ENCODE measurements at regions not wholly inside any gene's neighbourhood (a gene's known extent, or its start where the extent isn't known, plus 50 kb on each side); places are given as distances from the start of the nearest gene placed in this dataset.
"Not testable (repeated sequence)": the region's sequence is repeated elsewhere in the genome, so short reads cannot be mapped to it uniquely, and the experiment has no call there.

DNA sequence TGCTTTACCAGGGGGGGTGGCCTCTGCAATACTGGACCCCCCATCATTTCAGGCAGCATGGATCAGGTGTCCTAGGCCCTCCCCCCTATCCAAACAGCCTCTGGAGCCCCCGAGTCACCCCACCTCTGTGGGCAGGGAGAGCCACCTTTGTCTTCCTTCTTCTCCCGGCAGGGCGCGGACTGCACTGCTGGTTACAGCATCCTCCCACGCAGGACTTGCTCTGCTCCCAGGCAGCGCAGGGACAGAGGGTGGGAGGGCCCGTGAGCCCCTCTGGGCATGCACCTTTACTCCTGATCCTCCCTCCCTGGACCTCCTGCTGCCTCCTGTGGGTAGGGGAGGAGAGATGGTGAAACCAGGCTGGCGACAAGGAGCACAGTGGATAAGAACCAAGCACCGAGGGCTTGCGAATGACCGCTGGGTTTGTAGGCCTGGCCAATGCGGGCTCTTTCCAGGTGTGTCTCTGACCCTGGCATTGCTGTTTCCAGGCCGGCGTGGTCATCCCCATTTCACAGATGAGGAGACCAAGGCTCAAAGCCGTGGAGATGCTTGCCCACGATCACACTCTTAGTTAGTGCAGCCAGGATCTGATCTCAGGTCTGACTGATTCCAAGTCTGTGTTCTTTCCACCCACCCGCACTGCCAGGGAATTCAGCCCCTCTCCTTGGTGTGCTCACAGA is 73.6 kb upstream of the TARDBP start:
- ATAC-seq = no peak
- DNase-seq (ENCODE audit: low spot score) = no peak

DNA sequence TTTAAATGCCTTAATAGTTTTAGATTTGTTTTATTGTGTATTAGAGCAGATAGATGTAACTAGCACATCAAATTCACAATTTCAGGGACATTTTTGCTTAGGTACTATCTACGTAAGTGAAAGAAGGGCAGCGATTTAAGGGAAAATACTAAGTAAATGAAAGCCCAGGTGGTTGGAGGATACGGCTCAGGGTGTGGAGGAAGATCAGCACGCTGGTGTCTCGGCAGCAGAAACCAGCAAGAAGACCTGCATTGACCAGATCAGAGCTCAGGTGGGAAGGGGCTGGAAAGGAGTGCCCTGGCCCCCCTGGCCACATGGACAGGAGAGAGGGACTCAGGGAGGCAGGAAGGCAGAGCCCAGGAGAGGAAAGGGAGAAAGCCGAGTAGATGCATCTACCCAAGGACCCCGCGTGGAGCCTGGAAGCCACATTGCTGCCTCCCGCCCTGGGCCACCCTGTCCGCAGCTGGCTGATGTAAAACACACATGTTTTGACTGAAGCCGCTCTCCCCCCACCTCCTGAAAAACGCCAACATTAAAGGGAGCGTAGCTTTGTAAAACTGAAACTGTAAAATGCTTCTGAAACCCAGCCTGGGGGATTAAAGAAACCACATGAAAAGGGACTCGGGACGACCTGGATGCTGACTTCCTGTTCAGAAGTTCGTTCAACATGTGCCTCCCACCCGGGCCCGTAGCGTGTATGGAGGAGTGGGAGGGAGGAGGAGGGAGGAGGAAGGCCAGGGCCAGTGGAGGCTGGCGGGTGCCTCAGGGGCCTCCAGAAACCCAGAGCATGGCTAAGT is 72.6 kb upstream of the TARDBP start:
- ATAC-seq = no peak
- DNase-seq (ENCODE audit: low spot score) = no peak

DNA sequence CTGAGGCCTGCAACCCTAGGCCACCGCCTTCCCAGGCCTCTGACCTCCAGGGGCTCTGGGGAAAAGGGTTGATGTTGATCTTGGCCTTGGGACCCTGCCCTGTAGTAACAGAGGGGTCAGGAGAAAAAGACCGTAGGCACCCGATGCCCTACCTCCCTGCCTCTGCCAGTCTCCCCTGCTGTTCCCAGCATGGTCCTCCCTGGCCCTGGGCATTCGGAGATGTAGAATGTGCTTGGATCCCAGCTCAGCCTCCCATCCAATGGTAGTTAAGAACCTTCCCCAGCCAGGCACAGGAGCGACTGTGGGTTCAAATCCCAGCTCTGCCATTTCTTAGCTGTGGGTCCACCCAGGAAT is 72.0 kb upstream of the TARDBP start:
- ATAC-seq (no peak), DNase-seq (ENCODE audit: low spot score) (no peak)

DNA sequence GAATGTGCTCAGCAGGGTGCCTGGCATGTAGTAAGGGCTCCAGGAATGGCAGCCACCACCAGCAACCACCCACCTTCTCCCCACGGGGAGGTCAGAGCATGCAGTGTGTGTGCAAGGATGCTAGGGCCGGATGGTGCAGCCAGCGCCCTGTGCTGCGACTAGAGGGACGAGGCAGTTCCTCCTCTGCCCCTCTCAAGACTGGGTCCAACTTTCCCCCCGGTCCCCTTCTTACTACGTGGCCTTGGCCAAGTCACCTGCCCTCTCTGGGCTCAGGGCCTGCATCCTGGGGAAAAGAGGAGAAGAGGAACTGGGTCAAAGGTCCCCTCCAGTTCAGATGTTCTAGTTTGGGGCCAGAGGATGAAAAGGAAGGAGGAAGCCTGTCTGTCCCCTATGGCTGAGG is 71.6 kb upstream of the TARDBP start:
- no peak for ATAC-seq
- DNase-seq (ENCODE audit: low spot score) = no peak

DNA sequence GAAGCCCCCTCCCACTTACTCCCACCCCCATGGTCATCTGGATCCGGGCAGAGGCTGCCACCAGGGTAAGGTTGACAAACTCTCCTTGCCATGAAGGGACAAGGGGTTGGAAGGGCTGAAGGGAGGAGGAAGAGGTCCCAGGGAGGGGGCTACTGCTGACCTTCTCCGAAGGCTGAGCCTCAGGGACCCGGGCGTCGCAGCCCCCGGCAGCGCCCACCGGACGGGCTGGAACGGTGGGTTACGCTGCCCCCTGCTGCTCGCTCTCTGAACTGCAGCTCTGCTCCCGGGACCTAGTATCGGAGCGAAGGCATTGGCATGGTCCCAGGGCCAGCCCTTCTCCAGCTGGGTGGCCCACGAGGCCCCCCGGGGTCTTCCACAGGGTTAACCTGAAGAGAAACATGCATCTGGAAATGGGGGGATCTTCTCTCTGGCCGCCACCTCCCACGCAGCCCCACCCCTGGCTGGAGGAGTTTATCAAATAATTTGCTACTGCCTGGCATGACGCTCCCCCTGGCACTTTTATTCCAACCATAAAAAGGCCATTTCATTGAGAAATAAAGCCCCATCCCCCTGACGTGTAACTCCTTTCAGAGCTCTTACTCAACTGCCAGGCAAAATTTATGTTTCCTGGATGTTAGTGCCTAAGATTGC is 70.4 kb upstream of the TARDBP start:
- DNase-seq (ENCODE audit: low spot score) = peak; percentile 55
- peak; percentile 70 for ATAC-seq

DNA sequence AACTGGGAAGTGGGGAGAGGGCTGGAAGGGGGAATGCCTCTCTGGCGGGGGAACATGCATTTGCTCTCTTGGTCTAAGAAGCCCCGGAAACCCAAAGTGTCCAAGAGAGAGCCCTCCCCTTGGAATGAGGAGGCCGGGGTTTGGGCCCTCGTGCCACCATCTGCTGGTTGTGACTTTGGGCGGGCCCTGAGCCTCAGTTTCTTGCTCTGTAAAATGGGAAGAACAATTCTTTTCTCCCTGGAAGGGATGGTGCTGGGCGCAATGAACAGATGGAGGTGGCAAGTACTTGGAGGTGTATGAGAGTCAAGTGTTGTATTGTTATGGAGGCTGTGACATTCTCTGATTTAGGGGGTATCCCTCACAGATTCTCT is 69.9 kb upstream of the TARDBP start:
- DNase-seq (ENCODE audit: low spot score) = no peak
- no peak for ATAC-seq

DNA sequence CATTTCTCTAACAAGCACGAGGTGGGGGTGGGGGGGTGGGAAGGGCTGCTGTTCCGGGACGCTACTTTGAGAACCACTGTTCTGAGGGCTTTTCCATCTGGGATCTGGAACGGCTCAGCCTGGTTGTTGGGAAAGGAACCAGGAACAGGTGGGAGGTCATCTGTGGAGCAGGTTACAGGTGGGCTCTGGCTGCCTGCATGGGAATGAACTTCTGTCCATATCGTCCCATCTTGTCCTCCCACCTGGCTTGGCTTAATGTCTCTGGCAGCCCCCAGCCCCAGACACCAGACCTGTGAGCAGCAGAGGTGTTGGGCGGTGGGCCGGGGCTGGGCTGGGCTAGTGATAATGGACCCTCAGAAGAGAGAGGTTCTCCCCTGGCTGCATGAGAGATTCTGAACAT is 69.4 kb upstream of the TARDBP start:
- DNase-seq (ENCODE audit: low spot score) = no peak

DNA sequence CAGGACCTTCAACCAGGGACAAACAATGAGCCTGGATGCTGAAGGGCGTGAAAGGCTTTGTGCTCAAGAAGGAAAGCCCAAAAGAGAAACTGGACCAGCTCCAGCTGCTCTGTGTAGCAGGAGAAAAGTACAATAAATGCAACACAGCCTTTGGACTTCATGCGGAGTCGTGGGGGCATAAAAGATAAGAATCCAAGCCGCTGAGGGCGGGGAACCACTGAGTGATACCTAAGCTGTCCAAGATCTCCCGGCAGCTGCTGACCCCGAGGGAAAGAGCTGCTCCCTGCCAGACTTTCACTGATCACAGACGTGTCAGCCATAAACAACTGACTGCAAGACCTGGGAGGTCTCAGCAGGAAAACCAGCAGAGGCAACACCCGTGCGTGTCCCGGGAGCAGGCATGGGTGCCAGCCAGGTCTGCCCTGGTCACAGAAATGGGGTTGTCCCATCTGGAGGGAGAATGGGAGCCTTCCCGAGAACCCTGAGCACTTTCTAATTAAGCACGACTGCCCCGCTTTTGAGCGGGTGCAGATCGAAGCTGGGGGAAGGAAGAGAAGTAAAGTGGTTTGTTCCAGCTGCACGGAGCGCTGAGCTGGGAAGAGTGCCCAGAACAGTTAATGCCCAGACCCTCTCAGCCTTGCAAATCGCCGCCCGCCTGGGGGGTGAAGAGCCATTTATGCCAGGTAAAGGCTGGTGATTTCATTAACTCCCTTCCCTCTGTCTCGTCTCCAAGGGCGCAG is 68.3 kb upstream of the TARDBP start:
- DNase-seq (ENCODE audit: low spot score) (peak; percentile 63), ATAC-seq (peak; percentile 59)

More for the DNA sequence above, 69.4 kb upstream of the TARDBP start:
- no peak for ATAC-seq

DNA sequence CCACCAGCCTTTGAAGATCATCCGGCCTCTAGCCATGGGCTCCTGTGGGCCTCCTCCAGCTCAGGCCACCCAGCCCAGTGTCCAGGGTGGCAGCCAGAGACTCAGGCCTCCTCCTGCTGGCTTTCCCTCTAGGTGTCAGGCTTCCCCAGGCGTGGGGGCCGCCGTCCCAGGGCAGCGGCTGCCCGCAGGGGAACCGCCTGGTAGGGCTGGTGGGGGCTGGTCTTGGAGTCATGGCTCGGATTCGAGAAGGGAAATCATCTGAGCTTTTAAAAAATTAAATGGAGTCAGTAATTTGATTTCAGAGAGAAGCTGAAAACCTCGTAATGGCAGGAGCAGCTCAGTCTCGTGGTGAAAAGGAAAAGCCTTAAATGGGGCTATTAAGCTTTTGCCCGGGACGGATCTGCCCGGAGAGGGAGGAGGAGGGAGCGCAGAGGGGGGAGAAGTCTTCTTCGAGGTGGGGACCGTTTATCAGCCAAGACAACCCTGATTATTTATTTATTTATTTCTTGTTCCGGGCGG is 66.4 kb upstream of the TARDBP start:
- ATAC-seq (no peak), DNase-seq (ENCODE audit: low spot score) (no peak)

DNA sequence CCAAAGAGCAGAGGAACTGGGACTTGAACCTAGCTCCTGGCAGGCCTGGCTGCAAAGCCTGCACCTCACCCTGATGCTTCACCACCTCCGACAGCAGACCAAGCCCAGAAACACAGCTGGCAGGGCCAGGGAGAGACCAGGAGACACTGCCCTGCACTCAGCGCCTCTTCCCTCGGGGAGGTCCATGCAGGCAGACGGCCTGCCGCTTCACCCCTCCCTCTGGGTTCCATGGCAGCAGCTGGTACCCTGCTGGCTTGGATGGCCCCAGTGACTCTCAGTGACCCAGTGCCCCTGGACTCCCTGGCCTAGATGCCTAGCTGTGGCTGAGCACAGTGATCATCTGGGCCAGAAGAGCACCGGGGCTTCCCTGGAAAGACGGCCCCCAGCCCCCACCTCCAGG is 65.3 kb upstream of the TARDBP start:
- DNase-seq (ENCODE audit: low spot score) (no peak), ATAC-seq (no peak)

DNA sequence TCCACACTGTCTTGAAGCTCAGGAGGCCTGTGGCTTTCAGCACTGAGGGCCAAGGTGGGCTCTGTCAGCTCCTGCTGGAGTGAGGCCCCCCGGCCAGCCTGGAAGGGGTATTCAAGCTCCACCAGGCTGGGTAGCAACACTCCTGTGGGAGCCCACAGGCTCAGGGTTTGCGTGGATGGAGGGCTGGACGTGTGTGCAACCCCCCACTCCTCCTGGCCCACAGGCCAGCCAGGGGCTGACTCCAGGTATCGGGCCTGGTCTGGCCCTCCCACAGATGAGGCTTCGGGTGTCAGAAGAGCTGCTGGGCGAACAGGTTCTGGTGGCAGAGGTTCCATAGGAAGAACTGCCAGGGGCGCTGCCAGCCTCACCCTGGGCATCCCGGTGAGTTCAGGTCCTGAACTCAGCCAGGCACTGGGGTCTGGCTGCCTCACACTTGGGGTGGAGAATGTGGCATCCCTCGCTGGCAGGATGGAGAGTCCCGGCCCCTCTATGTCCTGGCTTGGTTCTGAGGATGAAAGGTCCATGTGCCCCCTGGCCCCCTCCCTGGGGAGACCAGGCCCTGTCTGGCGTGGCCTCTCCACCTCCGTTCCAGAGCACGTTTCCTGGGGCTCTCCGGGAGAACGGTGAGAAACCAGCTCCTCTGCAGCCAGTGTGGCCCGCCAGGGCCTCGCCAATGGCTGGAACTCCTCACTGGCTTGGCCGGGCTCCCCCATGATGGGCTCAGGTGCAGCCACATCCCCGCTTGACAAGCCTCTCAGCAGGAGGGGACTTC is 64.6 kb upstream of the TARDBP start:
- DNase-seq (ENCODE audit: low spot score) (no peak), ATAC-seq (no peak)

DNA sequence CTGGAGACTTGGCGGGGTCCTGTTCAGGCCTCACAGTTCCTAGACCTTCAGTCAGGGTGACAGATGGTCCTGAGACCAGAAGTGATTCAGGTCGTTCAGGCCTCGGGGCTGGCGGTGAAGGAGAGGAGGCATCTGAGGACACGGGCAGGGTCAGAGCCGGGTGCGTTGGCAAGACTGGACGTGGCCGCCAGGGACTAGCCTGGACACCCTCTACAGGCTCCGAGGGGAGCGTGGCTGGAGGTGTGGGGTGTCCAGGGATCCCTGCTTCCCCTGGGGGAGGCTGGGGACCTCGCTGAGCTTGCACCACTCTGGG is 64.0 kb upstream of the TARDBP start:
- ATAC-seq (no peak), DNase-seq (ENCODE audit: low spot score) (no peak)

DNA sequence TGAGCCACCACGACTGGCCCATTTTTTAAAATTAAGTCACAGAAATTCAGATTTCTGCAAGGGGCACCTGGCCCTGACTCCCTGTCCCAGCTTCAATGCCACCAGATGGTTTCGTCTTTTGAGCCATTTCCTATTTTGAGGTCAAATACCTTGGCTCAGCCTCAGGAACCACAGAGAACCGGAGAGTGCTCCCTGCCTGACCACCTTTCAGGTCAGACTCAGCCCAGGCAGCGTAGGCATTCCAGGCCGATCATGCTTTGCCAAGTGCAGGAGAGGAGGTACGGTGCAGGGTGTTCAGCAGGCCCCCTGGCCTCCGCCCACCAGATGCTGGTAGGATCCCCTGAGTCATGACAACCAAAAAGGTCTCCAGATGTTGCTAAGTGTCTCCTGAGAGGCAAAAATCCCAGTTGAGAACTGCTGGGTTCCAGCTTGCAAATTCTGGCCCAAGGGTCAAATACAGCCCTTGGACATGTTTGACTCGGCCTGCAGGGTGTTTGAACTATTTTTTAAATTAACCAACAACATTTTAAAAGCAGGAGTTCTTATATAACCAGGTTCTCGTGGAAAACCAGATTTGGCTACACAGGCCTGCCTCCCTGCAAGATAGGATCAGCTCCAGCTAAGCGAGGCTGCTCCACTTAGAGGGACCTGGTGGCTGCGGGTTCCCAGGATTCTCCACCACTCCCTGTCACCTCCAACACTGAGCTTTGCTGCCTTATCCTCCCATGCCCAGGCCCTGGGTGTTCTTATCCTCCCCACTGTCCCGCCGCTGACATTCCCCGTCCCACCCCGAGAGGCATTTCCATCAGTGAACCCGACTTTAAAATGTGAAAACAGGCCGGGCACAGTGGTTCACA is 61.9 kb upstream of the TARDBP start:
- DNase-seq (ENCODE audit: low spot score) = no peak
- no peak for ATAC-seq

DNA sequence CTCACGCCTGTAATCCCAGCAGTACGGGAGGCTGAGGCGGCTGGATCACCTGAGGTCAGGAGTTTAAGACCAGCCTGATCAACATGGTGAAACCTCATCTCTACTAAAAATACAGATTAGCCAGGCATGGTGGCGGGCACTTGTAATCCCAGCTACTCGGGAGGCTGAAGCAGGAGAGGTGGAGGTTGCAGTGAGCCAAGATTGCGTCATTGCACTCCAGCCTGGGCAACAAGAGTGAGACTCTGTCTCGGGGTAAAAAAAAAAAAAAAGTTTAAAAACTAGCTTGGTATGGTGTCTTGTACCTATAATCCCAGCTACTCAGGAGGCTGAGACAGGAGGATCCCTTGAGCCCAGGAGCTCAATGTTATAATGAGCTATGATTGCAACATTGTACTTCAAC is 61.2 kb upstream of the TARDBP start:
- DNase-seq (ENCODE audit: low spot score); ATAC-seq: not testable (repeated sequence)

DNA sequence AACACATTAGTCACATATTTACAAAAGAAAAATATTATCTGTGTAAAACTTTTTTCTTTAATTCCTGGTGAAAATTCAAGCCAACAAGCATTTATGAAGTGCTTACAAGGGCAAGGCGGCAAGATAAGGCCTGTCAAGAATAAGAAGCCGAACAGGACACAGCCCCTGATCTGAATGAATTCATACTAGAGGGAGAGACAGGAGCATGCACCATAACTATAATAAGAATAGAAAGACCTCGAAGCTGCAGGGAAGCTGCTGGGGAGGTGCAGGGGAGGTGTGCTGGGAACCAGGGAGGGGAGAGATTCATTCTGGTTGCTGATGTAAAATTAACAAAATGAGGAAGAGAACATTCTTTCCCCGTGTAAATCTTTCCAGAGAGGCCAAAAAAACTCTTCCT is 60.5 kb upstream of the TARDBP start:
- ATAC-seq (no peak), DNase-seq (ENCODE audit: low spot score) (no peak)

DNA sequence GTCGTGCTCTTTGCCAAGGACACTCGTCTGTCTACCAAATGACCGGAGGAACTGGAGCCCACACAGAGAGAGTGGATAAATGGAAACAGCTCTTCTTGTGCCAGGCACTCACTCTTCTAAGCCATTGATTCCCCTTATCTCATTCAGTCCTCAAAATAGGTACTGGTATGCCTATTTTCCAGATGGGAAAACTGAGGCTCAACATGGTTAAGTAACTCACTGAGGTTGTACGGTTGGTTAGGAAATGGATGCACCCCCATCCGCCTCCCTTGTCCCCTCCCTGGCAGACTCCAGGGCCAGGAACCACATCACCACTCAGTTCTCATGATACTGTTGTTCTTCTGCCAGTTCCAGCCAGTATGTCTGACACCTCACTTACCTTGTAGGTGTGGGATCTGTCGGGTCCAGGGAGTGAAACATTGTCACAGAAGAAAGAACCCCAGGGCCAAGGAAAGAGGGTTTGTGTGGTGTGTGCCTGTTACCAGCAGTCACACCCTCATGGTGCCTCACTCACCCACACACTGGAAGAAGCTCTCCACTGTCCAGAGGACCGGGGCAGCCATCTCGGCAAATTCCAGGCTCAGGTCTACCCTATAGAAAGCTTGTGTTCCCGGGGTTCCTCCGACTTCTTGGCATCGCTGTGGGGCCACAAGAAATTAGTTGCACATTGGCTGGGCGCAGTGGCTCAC is 58.8 kb upstream of the TARDBP start:
- ATAC-seq = no peak

DNA sequence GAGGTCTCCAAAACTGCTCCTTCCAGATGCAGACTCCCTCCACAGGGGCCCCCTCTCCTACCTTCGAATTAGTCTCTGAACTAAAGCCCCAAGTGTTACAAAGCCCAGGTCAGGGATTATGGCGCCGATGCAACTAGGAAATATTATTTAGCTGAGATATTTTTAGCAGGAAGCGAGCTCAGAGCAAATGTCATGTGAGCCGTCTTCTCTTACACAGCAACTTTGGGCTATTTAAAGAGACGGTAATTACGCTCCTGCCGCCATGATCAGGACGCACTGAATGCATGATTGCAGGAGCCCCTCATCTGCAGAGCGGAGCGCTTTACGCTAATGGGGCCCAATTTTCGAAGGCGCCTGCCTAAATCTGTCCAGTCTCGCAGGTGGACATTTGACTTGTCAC is 55.3 kb upstream of the TARDBP start:
- ATAC-seq (no peak), DNase-seq (ENCODE audit: low spot score) (no peak)

More for the DNA sequence above, 58.8 kb upstream of the TARDBP start:
- no peak for DNase-seq (ENCODE audit: low spot score)

DNA sequence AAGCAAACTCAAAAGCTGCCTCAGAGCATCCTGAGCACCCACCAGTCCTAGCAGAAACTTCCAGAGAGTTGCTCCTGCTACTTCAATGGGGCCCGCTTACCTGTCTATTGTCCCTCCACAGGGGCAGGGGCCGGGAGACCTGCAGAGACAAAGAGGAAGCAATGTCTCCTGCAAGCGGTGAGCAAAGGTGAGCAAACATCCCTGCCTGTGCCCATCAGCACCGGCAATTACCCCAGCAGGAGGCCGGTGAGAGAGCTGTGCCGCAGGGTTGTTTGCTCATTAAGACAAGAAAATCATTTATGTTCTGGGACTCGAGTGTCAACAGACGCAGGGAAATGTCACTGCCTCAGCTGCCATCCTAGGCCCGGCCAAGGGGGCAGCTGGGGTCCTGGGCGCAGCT is 53.8 kb upstream of the TARDBP start:
- ATAC-seq = no peak
- no peak for DNase-seq (ENCODE audit: low spot score)
